ENCODE measurements at regions not wholly inside any gene's neighbourhood (a gene's known extent, or its start where the extent isn't known, plus 50 kb on each side); places are given as distances from the start of the nearest gene placed in this dataset.

DNA sequence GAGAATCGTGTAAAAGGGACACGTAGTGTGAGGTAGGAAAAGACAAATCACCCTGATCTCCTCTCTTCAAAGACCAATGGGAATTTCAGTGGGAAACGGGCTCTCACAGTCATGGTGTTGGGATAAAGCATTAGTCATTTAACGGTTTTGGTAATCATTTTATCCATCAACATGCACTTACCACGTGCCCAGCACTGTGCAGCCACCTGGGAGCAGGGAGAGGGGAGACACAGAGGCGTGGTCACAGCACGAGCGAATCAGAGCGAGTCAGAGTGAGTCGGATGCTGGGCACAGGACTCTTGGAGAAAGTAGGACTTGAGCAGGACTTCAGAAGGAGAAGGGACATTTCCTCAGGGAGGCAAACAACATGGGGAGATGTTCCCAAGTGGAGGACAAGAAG lies 130.8 kb downstream of the MINAR1 start:
- TF ChIP-seq SP1 (IDR thresholded peaks at IDR 0.05; ENCODE audit: low read depth, low read length) (no peak), POLR2A (IDR thresholded peaks at IDR 0.05; ENCODE audit: control extremely low read depth in 1 of 2, low read depth in 2 of 2, low read length in 2 of 2) (no peak), MAFK (IDR thresholded peaks at IDR 0.05; ENCODE audit: low read depth, low read length) (no peak), KDM1A (IDR thresholded peaks at IDR 0.05; ENCODE audit: borderline replicate concordance, low read length) (no peak), EZH2 (IDR thresholded peaks at IDR 0.05; ENCODE audit: low read depth, low read length, severe bottlenecking) (no peak), TCF12 (IDR thresholded peaks at IDR 0.05; ENCODE audit: low read depth, low read length) (no peak), SIN3A (conservative IDR thresholded peaks at IDR 0.05 in 1 of 2, IDR thresholded peaks at IDR 0.05 in 1 of 2; ENCODE audit: low read depth in 1 of 2, low read length in 2 of 2) (no peak), BCL11A (IDR thresholded peaks at IDR 0.05; ENCODE audit: low read depth in 2 of 2, low read length in 2 of 2) (no peak), POLR2AphosphoS5 (IDR thresholded peaks at IDR 0.05; ENCODE audit: low read depth, low read length) (no peak), GTF2F1 (IDR thresholded peaks at IDR 0.05; ENCODE audit: borderline replicate concordance, low read depth, low read length) (no peak)
- TF ChIP-seq, protein P1, sequence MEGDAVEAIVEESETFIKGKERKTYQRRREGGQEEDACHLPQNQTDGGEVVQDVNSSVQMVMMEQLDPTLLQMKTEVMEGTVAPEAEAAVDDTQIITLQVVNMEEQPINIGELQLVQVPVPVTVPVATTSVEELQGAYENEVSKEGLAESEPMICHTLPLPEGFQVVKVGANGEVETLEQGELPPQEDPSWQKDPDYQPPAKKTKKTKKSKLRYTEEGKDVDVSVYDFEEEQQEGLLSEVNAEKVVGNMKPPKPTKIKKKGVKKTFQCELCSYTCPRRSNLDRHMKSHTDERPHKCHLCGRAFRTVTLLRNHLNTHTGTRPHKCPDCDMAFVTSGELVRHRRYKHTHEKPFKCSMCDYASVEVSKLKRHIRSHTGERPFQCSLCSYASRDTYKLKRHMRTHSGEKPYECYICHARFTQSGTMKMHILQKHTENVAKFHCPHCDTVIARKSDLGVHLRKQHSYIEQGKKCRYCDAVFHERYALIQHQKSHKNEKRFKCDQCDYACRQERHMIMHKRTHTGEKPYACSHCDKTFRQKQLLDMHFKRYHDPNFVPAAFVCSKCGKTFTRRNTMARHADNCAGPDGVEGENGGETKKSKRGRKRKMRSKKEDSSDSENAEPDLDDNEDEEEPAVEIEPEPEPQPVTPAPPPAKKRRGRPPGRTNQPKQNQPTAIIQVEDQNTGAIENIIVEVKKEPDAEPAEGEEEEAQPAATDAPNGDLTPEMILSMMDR (IDR thresholded peaks at IDR 0.05; ENCODE audit: control extremely low read depth in 1 of 3, insufficient read depth in 1 of 3, low read depth in 1 of 3, low read length in 3 of 3) = no peak

Data from H1 (cell line).